Mesendoderm (in vitro differentiated cells): ENCODE measurements at regions not wholly inside any gene's neighbourhood (a gene's known extent, or its start where the extent isn't known, plus 50 kb on each side); places are given as distances from the start of the nearest gene placed in this dataset.

Experiments used
- DNase-seq: peaks from one replicate; pipeline ENCODE4 v3.0.0; 2013
- H2AK5ac ChIP-seq: 2 replicates; pipeline ENCODE4 v1.6.1; 2013; ENCODE audit warnings: low read length, inconsistent platforms
- H2BK120ac ChIP-seq: 2 replicates; pipeline ENCODE4 v1.6.1; 2013; ENCODE audit warnings: low read depth, mild to moderate bottlenecking, low read length, moderate library complexity, mixed read lengths
- H2BK15ac ChIP-seq: replicated peaks from 2 replicates; pipeline ENCODE4 v1.6.1; 2013; ENCODE audit warnings: low read depth, mild to moderate bottlenecking, moderate library complexity
- H2BK5ac ChIP-seq: 2 replicates; pipeline ENCODE4 v1.6.1; 2013; ENCODE audit warnings: low read length, inconsistent platforms
- H3K18ac ChIP-seq: 2 replicates; pipeline ENCODE4 v1.6.1; 2013; ENCODE audit warnings: mild to moderate bottlenecking, low read length, mixed read lengths
- H3K23ac ChIP-seq: one replicate; pipeline ENCODE4 v1.6.1; 2013; ENCODE audit warnings: low read length
- H3K27ac ChIP-seq: 2 replicates; pipeline ENCODE4 v1.5.1; 2013; ENCODE audit warnings: low read depth, mild to moderate bottlenecking, inconsistent platforms, low read length, moderate library complexity
- H3K27me3 ChIP-seq: 2 replicates; pipeline ENCODE4 v1.6.1; 2013; ENCODE audit warnings: low read length, control low read depth, mild to moderate bottlenecking, inconsistent platforms; ENCODE audit not compliant: insufficient read depth, poor library complexity
- H3K36me3 ChIP-seq: 2 replicates; pipeline ENCODE4 v1.6.1; 2013; ENCODE audit warnings: low read length, inconsistent platforms; ENCODE audit not compliant: control insufficient read depth, insufficient read depth
- H3K4ac ChIP-seq: one replicate; pipeline ENCODE4 v1.6.1; 2013; ENCODE audit warnings: low read depth, mild to moderate bottlenecking, low read length, moderate library complexity
- H3K4me1 ChIP-seq: 2 replicates; pipeline ENCODE4 v1.6.1; 2013; ENCODE audit warnings: low read depth, low read length, inconsistent platforms; ENCODE audit not compliant: control insufficient read depth
- H3K4me2 ChIP-seq: 2 replicates; pipeline ENCODE4 v1.6.1; 2013; ENCODE audit warnings: low read length
- H3K4me3 ChIP-seq: 2 replicates; pipeline ENCODE4 v1.5.1; 2013; ENCODE audit warnings: mild to moderate bottlenecking, low read length
- H3K56ac ChIP-seq: one replicate; pipeline ENCODE4 v1.6.1; 2013; ENCODE audit warnings: low read length
- H3K79me1 ChIP-seq: 2 replicates; pipeline ENCODE4 v1.6.1; 2013; ENCODE audit warnings: low read length, inconsistent platforms
- H3K79me2 ChIP-seq: 2 replicates; pipeline ENCODE4 v1.6.1; 2013; ENCODE audit warnings: mild to moderate bottlenecking, low read length; ENCODE audit not compliant: control insufficient read depth, insufficient read depth
- H3K9ac ChIP-seq: 2 replicates; pipeline ENCODE4 v1.6.1; 2013; ENCODE audit warnings: low read length, inconsistent platforms
- H4K5ac ChIP-seq: one replicate; pipeline ENCODE4 v1.6.1; 2013; ENCODE audit warnings: low read length
- H4K8ac ChIP-seq: one replicate; pipeline ENCODE4 v1.6.1; 2013; ENCODE audit warnings: low read depth, mild to moderate bottlenecking, control low read depth, low read length, moderate library complexity
- WGBS: extraction: QIAGEN DNeasy Blood & Tissue Kit; methylation state at CpG from one replicate; pipeline ENCODE4 v1.1.7; 2013; ENCODE audit warnings: low lambda C conversion rate, missing lambda C conversion rate; ENCODE audit not compliant: insufficient coverage; ENCODE audit errors: extremely low coverage; 5-methylcytosine and 5-hydroxymethylcytosine counted together

DNA sequence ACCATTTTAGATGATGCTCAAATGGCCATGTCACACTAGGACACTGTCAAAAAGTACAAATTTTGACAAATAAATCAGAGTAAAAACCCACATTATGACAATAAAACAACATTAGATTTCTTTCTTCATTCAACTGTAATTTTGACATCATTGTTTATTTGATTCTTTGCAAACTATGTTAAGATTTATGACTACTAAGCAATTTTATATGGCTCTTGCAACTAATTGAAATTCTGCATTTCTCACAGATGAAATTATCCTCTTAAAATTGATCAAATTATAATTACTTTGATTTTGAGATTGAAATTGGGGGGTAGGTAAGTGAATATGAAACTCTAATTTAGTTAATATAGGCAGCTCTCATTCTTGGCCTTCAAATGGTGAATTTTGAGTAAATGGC is 59.8 kb downstream of the ATOH1 start:
- no peak overlapping the region for H3K27ac ChIP-seq
- no peaks in the 10 kb centered on the region for H3K36me3 ChIP-seq
- no peak overlapping the region for H4K8ac ChIP-seq
- no peak overlapping the region for H2BK120ac ChIP-seq
- no peak overlapping the region for H3K4me3 ChIP-seq
- no peak overlapping the region for H3K23ac ChIP-seq
- H2AK5ac ChIP-seq, result no peak overlapping the region
- no peaks in the 10 kb centered on the region for H3K27me3 ChIP-seq
- H3K79me2 ChIP-seq, result no peaks in the 10 kb centered on the region
- H3K4ac ChIP-seq, result no peak overlapping the region
- H4K5ac ChIP-seq, result no peak overlapping the region
- no peak overlapping the region for H3K18ac ChIP-seq
- no peak for DNase-seq
- no peak overlapping the region for H2BK5ac ChIP-seq
- H3K79me1 ChIP-seq, result no peaks in the 10 kb centered on the region
- no peaks in the 10 kb centered on the region for H3K4me1 ChIP-seq
- H3K9ac ChIP-seq, result no peak overlapping the region
- no peak overlapping the region for H2BK15ac ChIP-seq
- H3K56ac ChIP-seq, result no peak overlapping the region
- no peak overlapping the region for H3K4me2 ChIP-seq

DNA sequence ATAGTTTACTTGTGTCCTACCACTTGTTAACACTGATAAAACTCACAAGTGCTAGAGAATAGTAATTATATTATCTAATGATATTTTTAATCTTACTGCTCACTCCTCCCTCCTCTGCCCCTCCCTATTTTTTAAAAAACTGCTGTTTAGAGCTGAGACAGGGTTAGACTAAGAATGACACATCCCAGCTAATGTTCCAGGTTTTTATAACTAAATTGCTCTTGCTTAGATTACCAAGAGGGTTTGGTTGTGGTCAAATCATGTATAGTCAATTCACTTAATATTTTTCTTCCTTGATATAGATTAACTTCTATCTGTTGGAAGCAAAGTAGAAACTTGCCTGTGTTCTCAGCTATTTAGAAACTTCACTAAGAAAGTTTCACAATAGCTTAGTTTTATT is 60.2 kb downstream of the ATOH1 start:
- no peak for DNase-seq
- H3K18ac ChIP-seq, result no peak overlapping the region
- no peaks in the 10 kb centered on the region for H3K27me3 ChIP-seq
- no peak overlapping the region for H4K8ac ChIP-seq
- H4K5ac ChIP-seq, result no peak overlapping the region
- H2BK15ac ChIP-seq, result no peak overlapping the region
- no peak overlapping the region for H3K9ac ChIP-seq
- H3K79me1 ChIP-seq, result no peaks in the 10 kb centered on the region
- H2BK120ac ChIP-seq, result no peak overlapping the region
- no peak overlapping the region for H3K4me3 ChIP-seq
- H2AK5ac ChIP-seq, result no peak overlapping the region
- no peak overlapping the region for H3K23ac ChIP-seq
- H3K4me1 ChIP-seq, result no peaks in the 10 kb centered on the region
- H3K4ac ChIP-seq, result no peak overlapping the region
- H2BK5ac ChIP-seq, result no peak overlapping the region
- no peak overlapping the region for H3K4me2 ChIP-seq
- H3K36me3 ChIP-seq, result no peaks in the 10 kb centered on the region
- no peaks in the 10 kb centered on the region for H3K79me2 ChIP-seq
- H3K56ac ChIP-seq, result no peak overlapping the region
- no peak overlapping the region for H3K27ac ChIP-seq

DNA sequence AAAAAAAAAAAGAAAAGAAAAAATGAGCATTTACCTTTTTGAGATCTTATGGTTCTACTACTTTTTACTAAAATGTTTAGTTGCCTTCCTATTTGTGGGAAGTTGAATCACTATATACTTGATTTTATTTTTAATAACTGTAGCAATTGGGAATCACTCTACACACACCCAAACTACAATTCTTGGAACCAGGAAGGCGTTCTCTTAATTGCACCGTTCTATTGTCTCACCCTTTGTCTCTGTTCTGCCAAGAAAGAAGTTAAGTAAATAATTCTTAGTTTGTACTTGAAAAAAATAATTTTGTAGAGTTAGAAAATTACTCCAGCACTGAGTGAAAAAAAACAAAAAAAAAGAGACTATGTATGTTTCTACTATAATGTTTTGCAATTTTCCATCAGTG is 62.7 kb downstream of the ATOH1 start:
- H2BK5ac ChIP-seq, result no peak overlapping the region
- H3K27me3 ChIP-seq, result no peaks in the 10 kb centered on the region
- H2AK5ac ChIP-seq, result no peak overlapping the region

GRCh38 chr4:93894995-93895394 is 66.4 kb downstream of the ATOH1 start:
- H3K18ac ChIP-seq, result no peak overlapping the region
- H2AK5ac ChIP-seq, result no peak overlapping the region
- H3K4me2 ChIP-seq, result no peak overlapping the region
- H3K27me3 ChIP-seq, result no peaks in the 10 kb centered on the region
- no peaks in the 10 kb centered on the region for H3K79me1 ChIP-seq
- no peak for DNase-seq
- no peak overlapping the region for H4K8ac ChIP-seq
- no peak overlapping the region for H2BK15ac ChIP-seq
- H3K4me3 ChIP-seq, result no peak overlapping the region
- no peak overlapping the region for H3K56ac ChIP-seq
- no peak overlapping the region for H2BK5ac ChIP-seq
- H3K4ac ChIP-seq, result no peak overlapping the region
- no peak overlapping the region for H3K9ac ChIP-seq
- H3K27ac ChIP-seq, result no peak overlapping the region
- no peak overlapping the region for H4K5ac ChIP-seq
- no peaks in the 10 kb centered on the region for H3K4me1 ChIP-seq
- no peak overlapping the region for H3K23ac ChIP-seq
- H2BK120ac ChIP-seq, result no peak overlapping the region
- H3K36me3 ChIP-seq, result no peaks in the 10 kb centered on the region
- WGBS, result no CpG with 5 or more reads among the region's 2 CpGs
- no peaks in the 10 kb centered on the region for H3K79me2 ChIP-seq

More for the DNA sequence above, 62.7 kb downstream of the ATOH1 start:
- H3K4me1 ChIP-seq, result no peaks in the 10 kb centered on the region
- H4K5ac ChIP-seq, result no peak overlapping the region
- H4K8ac ChIP-seq, result no peak overlapping the region
- no peak overlapping the region for H3K4me3 ChIP-seq
- H3K56ac ChIP-seq, result no peak overlapping the region
- H3K4ac ChIP-seq, result no peak overlapping the region
- no peak overlapping the region for H3K23ac ChIP-seq
- no peak for DNase-seq
- no peak overlapping the region for H2BK120ac ChIP-seq
- H3K27ac ChIP-seq, result no peak overlapping the region
- no peaks in the 10 kb centered on the region for H3K79me1 ChIP-seq
- no CpG with 5 or more reads among the region's 2 CpGs for WGBS
- no peak overlapping the region for H2BK15ac ChIP-seq
- no peak overlapping the region for H3K9ac ChIP-seq
- no peak overlapping the region for H3K4me2 ChIP-seq
- H3K36me3 ChIP-seq, result no peaks in the 10 kb centered on the region
- no peak overlapping the region for H3K18ac ChIP-seq
- no peaks in the 10 kb centered on the region for H3K79me2 ChIP-seq

DNA sequence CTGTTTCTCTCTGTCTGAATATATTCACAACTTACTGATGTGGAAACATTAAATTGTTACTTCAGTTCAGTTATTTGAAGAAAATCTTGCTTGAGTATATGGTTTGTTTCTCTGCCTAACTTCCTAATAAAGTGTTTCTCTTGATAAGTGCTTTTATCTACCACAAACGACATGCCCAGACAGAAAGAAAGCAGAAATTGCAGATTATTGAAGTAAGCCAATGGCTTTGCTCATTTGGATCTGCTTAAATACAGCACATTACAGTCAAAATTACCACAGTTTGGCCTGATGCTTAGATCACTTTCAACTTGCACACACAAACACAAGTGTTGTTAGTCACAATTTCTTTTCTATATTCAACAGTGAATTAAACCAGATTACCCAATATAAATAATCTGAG is 68.0 kb downstream of the ATOH1 start:
- no peak overlapping the region for H2BK120ac ChIP-seq
- no peaks in the 10 kb centered on the region for H3K4me1 ChIP-seq
- H3K4me3 ChIP-seq, result no peak overlapping the region
- no peak overlapping the region for H3K23ac ChIP-seq
- H3K18ac ChIP-seq, result no peak overlapping the region
- H4K8ac ChIP-seq, result no peak overlapping the region
- H3K36me3 ChIP-seq, result no peaks in the 10 kb centered on the region
- no peak overlapping the region for H3K56ac ChIP-seq
- H3K27me3 ChIP-seq, result no peaks in the 10 kb centered on the region
- H2BK15ac ChIP-seq, result no peak overlapping the region
- no peak overlapping the region for H3K4me2 ChIP-seq
- WGBS, result no CpG with 5 or more reads among the region's 1 CpG
- no peak overlapping the region for H3K9ac ChIP-seq
- no peaks in the 10 kb centered on the region for H3K79me2 ChIP-seq
- no peak overlapping the region for H4K5ac ChIP-seq
- H3K27ac ChIP-seq, result no peak overlapping the region
- H2BK5ac ChIP-seq, result no peak overlapping the region
- H2AK5ac ChIP-seq, result no peak overlapping the region
- no peaks in the 10 kb centered on the region for H3K79me1 ChIP-seq
- no peak overlapping the region for H3K4ac ChIP-seq
- DNase-seq, result no peak

DNA sequence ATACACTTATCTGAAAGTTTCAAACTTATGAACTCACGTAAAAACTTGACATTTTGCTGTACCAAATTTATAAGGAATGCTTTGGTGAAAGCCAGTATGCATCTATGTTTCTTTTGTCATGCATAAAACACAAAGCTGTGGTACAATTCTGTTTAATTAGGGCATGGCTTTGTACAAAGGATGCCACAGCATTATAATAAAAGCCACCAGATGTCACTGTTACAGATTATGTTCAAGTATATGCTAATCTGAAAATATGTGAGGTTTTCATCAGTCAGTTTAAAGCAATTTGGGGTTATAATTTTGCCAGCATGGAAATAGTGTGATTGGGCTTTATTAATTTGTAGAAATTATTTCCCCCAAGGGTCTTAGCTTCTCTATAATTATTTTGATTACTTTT is 69.0 kb downstream of the ATOH1 start:
- no peaks in the 10 kb centered on the region for H3K36me3 ChIP-seq
- no peak overlapping the region for H2BK120ac ChIP-seq
- no peak overlapping the region for H3K23ac ChIP-seq
- no peak overlapping the region for H4K5ac ChIP-seq
- no peak overlapping the region for H3K4me3 ChIP-seq
- H2BK15ac ChIP-seq, result no peak overlapping the region
- no peak overlapping the region for H3K27ac ChIP-seq
- H2BK5ac ChIP-seq, result no peak overlapping the region
- no peaks in the 10 kb centered on the region for H3K4me1 ChIP-seq
- no peak overlapping the region for H4K8ac ChIP-seq
- H3K56ac ChIP-seq, result no peak overlapping the region
- H2AK5ac ChIP-seq, result no peak overlapping the region
- H3K79me2 ChIP-seq, result no peaks in the 10 kb centered on the region
- WGBS, result no CpG with 5 or more reads among the region's 1 CpG
- no peaks in the 10 kb centered on the region for H3K27me3 ChIP-seq
- peak; percentile 8 for DNase-seq
- no peak overlapping the region for H3K4ac ChIP-seq
- H3K4me2 ChIP-seq, result no peak overlapping the region
- H3K9ac ChIP-seq, result no peak overlapping the region
- no peaks in the 10 kb centered on the region for H3K79me1 ChIP-seq
- no peak overlapping the region for H3K18ac ChIP-seq
